Ovary (tissue), 7 donors: ENCODE measurements at regions not wholly inside any gene's neighbourhood (a gene's known extent, or its start where the extent isn't known, plus 50 kb on each side); places are given as distances from the start of the nearest gene placed in this dataset.

Experiments used
- DNase-seq, 5 donors: peaks; one replicate each; pipeline ENCODE4 v3.0.0-alpha.2; 2019 to 2020
- H3K27ac ChIP-seq, 2 donors: fragments of 200-600 bp; one replicate each; pipeline versions ENCODE4 v1.5.1 to v1.8.0; 2019 to 2022
- H3K27me3 ChIP-seq: fragments of 200-600 bp; one replicate; pipeline ENCODE4 v1.8.0; 2022
- H3K36me3 ChIP-seq: fragments of 200-600 bp; sonication (generic); one replicate; pipeline ENCODE4 v1.5.1; 2019
- H3K4me1 ChIP-seq: one replicate; pipeline ENCODE4 v1.8.1; 2013; ENCODE audit warnings: mild to moderate bottlenecking, moderate library complexity; ENCODE audit not compliant: insufficient read depth
- H3K4me3 ChIP-seq: fragments of 200-600 bp; sonication (generic); one replicate; pipeline ENCODE4 v1.5.1; 2017
- H3K9me3 ChIP-seq, 2 donors: fragments of 200-600 bp in 1 of 2; sonication (generic) in 1 of 2; one replicate each; pipeline versions ENCODE4 v1.5.1 to v1.8.1; 2013 to 2019; ENCODE audit warnings: mild to moderate bottlenecking in 1 of 2, moderate library complexity in 1 of 2
- EP300 ChIP-seq: sonication (generic); formaldehyde crosslinking; IDR thresholded peaks from one replicate; pipeline ENCODE4 v1.6.1; 2017; ENCODE audit warnings: antibody characterized with exemption
- POLR2A ChIP-seq: fragments of 450-650 bp; IDR thresholded peaks from one replicate; pipeline ENCODE4 v1.6.1; 2017; ENCODE audit warnings: antibody characterized with exemption, mild to moderate bottlenecking, moderate library complexity
- WGBS, 3 donors: extraction: QIAGEN DNeasy Blood & Tissue Kit in 1 of 3; methylation state at CpG; one replicate each; pipeline versions ENCODE4 v1.1.5 to v1.1.7; 2013 to 2017; 5-methylcytosine and 5-hydroxymethylcytosine counted together
- intact Hi-C, 4 donors: fragments of 100-400 bp; cut with DNase I; formaldehyde crosslinking; loops; one replicate each; pipeline versions ENCODE4 v1.11.0 to v1.15.1; 2022 to 2023
- TF ChIP-seq, protein P1 (sequence below), 3 donors: fragments of 450-650 bp in 2 of 3; fragments of 200-600 bp in 1 of 3; IDR thresholded peaks; one replicate each; pipeline versions ENCODE4 v1.5.1 to v1.8.0; 2016 to 2022; ENCODE audit warnings: antibody characterized with exemption in 3 of 3, mild to moderate bottlenecking in 1 of 3
- donor health status: DM: no; HTN: no; CAD: no; lungs with moderate emphysema.
- donor health status: DM: no; HTN: no; CAD: no.
- donor health status: Bipolar disorder and iron deficiency.
- donor health status: DM: no; HTN: no; CAD: no.
- donor health status: DM: yes; HTN: yes; CAD: no.

GRCh38 chr3:164687211-164687610 lies 391.1 kb downstream of the SI start:
- Histone ChIP-seq H3K4me1 (no peaks in the 10 kb centered on the region), H3K27ac (no peak overlapping the region), H3K27me3 (no peaks in the 10 kb centered on the region), H3K9me3 (no peaks in the 10 kb centered on the region), H3K36me3 (no peaks in the 10 kb centered on the region), H3K4me3 (no peak overlapping the region)
- DNase-seq = no peak
- TF ChIP-seq, protein P1, sequence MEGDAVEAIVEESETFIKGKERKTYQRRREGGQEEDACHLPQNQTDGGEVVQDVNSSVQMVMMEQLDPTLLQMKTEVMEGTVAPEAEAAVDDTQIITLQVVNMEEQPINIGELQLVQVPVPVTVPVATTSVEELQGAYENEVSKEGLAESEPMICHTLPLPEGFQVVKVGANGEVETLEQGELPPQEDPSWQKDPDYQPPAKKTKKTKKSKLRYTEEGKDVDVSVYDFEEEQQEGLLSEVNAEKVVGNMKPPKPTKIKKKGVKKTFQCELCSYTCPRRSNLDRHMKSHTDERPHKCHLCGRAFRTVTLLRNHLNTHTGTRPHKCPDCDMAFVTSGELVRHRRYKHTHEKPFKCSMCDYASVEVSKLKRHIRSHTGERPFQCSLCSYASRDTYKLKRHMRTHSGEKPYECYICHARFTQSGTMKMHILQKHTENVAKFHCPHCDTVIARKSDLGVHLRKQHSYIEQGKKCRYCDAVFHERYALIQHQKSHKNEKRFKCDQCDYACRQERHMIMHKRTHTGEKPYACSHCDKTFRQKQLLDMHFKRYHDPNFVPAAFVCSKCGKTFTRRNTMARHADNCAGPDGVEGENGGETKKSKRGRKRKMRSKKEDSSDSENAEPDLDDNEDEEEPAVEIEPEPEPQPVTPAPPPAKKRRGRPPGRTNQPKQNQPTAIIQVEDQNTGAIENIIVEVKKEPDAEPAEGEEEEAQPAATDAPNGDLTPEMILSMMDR (IDR thresholded peaks at IDR 0.05) = no peak
- TF ChIP-seq EP300 (no peak), POLR2A (no peak)
- 76 to 86% (median 79%) methylated on average over 3 of the region's 3 CpGs for WGBS, 3 donors
- intact Hi-C loops = no loop called here

- H3K4me1 ChIP-seq = no peaks in the 10 kb centered on the region
- intact Hi-C loops = no loop called here
- no peaks in the 10 kb centered on the region for H3K27me3 ChIP-seq
- H3K4me3 ChIP-seq = no peak overlapping the region
- no peaks in the 10 kb centered on the region for H3K36me3 ChIP-seq
- DNase-seq = no peak
- 49 to 64% (median 53%) methylated on average over 3 of the region's 3 CpGs for WGBS, 3 donors
- H3K9me3 ChIP-seq = no peaks in the 10 kb centered on the region
- no peak for TF ChIP-seq POLR2A
- no peak for TF ChIP-seq EP300
- TF ChIP-seq, protein P1 (IDR thresholded peaks at IDR 0.05) = no peak
- no peak overlapping the region for H3K27ac ChIP-seq
These were observed 394.8 kb downstream of the SI start for GRCh38 chr3:164683489-164683888.

DNA sequence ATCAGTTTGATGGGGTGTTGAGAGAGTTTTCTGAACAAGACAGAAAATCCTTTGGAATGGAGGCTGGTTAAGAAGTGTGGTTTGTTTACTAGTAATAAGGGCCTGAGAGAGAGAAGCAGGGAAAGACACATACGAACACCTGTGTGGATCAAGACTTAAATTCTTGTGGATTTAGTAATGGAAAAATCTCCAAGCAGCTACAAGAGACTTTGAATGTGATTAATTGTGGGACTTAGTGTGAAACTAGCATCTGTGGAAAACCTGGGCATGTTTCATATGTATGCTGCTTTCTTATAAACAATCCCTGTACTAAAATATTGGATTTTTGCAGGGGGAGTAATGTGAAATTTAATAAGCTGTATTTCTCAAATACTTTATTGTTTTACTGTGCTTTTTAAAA lies 399.1 kb downstream of the SI start:
- 51 to 64% (median 59%) methylated on average over 1 of the region's 1 CpG for WGBS, 3 donors
- Histone ChIP-seq H3K4me1 (no peaks in the 10 kb centered on the region), H3K36me3 (no peaks in the 10 kb centered on the region), H3K4me3 (no peak overlapping the region), H3K27me3 (no peaks in the 10 kb centered on the region), H3K27ac (no peak overlapping the region), H3K9me3 (no peaks in the 10 kb centered on the region)
- intact Hi-C loops = loop anchor here in 1 of 4 donors (10.0 kb wide), 1 partner anchor 176 kb away; no protein-coding TSS in a partner anchor
- no peak for DNase-seq
- TF ChIP-seq, protein P1 (IDR thresholded peaks at IDR 0.05) = no peak
- no peak for TF ChIP-seq EP300
- TF ChIP-seq POLR2A = no peak

GRCh38 chr3:164677317-164677716 lies 401.0 kb downstream of the SI start:
- Histone ChIP-seq H3K4me3 (no peak overlapping the region), H3K27me3 (no peaks in the 10 kb centered on the region), H3K4me1 (no peaks in the 10 kb centered on the region), H3K27ac (no peak overlapping the region), H3K36me3 (no peaks in the 10 kb centered on the region), H3K9me3 (no peaks in the 10 kb centered on the region)
- intact Hi-C loops = loop anchor here in 1 of 4 donors (10.0 kb wide), 1 partner anchor 177 kb away; no protein-coding TSS in a partner anchor
- 22 to 39% (median 33%) methylated on average over 4 of the region's 4 CpGs for WGBS, 3 donors
- no peak for DNase-seq
- TF ChIP-seq EP300 (no peak), POLR2A (no peak)
- TF ChIP-seq, protein P1 (IDR thresholded peaks at IDR 0.05) = no peak
